Activated CD8-positive, alpha-beta T cell treated with anti-CD3 and anti-CD28 coated beads, Interleukin-2, amount 10 ng/mL, durations not matched to agents 7 days and 5 days (primary cell): ENCODE measurements at regions not wholly inside any gene's neighbourhood (a gene's known extent, or its start where the extent isn't known, plus 50 kb on each side); places are given as distances from the start of the nearest gene placed in this dataset.
"Not testable (repeated sequence)": the region's sequence is repeated elsewhere in the genome, so short reads cannot be mapped to it uniquely, and the experiment has no call there.

ENCODE experiments used
- ATAC-seq: fragments of 150-1000 bp; cut with Tn5 transposase; one replicate; pipeline ENCODE4 v1.10.0; 2021; ENCODE audit warnings: moderate library complexity
- CTCF ChIA-PET: fragments of 350-600 bp; sonication (Branson Sonifier 250); formaldehyde crosslinking; loops from one replicate; lab custom pipeline; 2021; ENCODE audit warnings: antibody characterized with exemption; lab: Charles Lee
- POLR2A ChIA-PET: fragments of 350-600 bp; sonication (Branson Sonifier 250); formaldehyde crosslinking; loops from one replicate; lab custom pipeline; 2021; ENCODE audit warnings: antibody characterized with exemption; lab: Charles Lee
- DNase-seq: peaks from one replicate; pipeline ENCODE4 v3.0.0-alpha.2; 2020
- H3K27ac Mint-ChIP-seq: one replicate; pipeline ENCODE4 v1.8.0; 2021; ENCODE audit warnings: mild to moderate bottlenecking, mixed read lengths
- H3K27me3 Mint-ChIP-seq: one replicate; pipeline ENCODE4 v1.8.0; 2021; ENCODE audit warnings: low read depth, mixed read lengths
- H3K36me3 Mint-ChIP-seq: one replicate; pipeline ENCODE4 v1.8.0; 2021; ENCODE audit warnings: low read depth, mixed read lengths
- H3K4me1 Mint-ChIP-seq: one replicate; pipeline ENCODE4 v1.8.0; 2021; ENCODE audit warnings: low read depth, mixed read lengths
- H3K4me3 Mint-ChIP-seq: one replicate; pipeline ENCODE4 v1.8.0; 2021; ENCODE audit warnings: mild to moderate bottlenecking, mixed read lengths
- H3K9me3 Mint-ChIP-seq: one replicate; pipeline ENCODE4 v1.8.0; 2022; ENCODE audit warnings: mixed read lengths; ENCODE audit not compliant: insufficient read depth

DNA sequence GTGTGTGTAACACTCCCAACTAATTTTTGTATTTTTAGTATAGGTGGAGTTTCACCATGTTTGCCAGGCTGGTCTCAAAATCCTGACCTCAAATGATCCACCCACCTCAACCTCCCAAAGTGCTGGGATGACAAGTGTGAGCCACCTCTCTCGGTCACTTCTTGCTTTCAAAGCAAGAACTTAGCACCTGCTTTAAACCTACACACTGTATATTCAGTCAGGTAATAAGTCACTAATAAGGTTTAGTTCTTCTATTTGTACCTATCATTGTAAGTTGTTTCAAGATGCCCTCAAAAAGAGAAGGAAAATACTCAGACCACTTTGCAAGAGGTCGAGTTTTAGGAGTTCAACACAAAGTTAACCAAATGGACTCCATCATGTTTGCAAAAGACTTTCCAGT is 431.3 kb downstream of the MRPL39 start:
- H3K36me3 Mint-ChIP-seq, result no peaks in the 10 kb centered on the region
- H3K27me3 Mint-ChIP-seq, result no peaks in the 10 kb centered on the region
- no peaks in the 10 kb centered on the region for H3K4me1 Mint-ChIP-seq
- CTCF ChIA-PET, result no interaction called here
- H3K4me3 Mint-ChIP-seq, result no peak overlapping the region
- POLR2A ChIA-PET, result interaction anchor here (0.5 kb wide), 1 partner anchor 14 kb away, joined by 3 read pairs; no protein-coding TSS in a partner anchor
- H3K27ac Mint-ChIP-seq, result no peak overlapping the region
- no peak for ATAC-seq
- no peaks in the 10 kb centered on the region for H3K9me3 Mint-ChIP-seq
- no peak for DNase-seq

DNA sequence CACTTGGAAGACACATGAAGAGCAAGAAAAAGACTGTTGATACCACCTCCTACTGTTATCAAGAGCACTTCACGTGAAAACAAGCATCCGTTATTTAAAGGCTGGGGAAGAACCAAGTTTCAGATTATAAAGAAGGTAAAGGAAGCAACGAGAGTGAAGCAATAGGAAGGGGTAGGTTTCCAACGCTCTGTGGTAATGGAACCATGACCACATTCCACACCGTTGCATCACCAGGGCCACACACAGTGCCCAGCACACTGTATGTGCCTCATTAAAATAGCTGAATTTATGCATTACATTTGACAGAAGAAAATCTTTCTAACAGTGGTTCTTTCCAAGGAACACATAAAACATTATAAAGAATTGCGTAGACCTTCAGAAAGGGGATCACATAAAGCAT is 435.8 kb downstream of the MRPL39 start:
- DNase-seq (no peak), ATAC-seq (no peak)
- Mint-ChIP-seq H3K9me3 (peaks cover 19% of the 10 kb centered on the region), H3K4me3 (no peak overlapping the region), H3K4me1 (no peaks in the 10 kb centered on the region), H3K36me3 (no peaks in the 10 kb centered on the region), H3K27me3 (no peaks in the 10 kb centered on the region), H3K27ac (no peak overlapping the region)
- ChIA-PET POLR2A (no interaction called here), CTCF (no interaction called here)

DNA sequence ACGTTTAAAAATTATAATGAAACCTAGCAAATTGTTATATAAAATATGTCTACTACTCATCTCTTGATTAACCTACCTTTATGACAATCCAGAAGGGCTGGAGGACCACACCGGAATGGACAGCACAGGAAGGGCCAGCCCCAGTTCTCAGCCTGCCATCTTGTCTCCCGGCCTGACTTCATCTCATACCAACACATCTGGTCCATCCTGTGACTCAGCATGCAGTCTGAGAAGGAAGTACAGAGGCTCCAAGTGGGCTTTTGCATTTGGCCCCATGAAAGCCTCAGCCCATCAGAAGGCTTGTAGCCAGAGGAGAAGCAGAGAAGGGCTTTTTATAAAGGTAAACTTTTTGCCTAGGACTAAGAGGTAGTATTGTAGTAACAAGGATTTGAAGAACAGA is 436.6 kb downstream of the MRPL39 start:
- POLR2A ChIA-PET, result no interaction called here
- H3K4me3 Mint-ChIP-seq, result no peak overlapping the region

DNA sequence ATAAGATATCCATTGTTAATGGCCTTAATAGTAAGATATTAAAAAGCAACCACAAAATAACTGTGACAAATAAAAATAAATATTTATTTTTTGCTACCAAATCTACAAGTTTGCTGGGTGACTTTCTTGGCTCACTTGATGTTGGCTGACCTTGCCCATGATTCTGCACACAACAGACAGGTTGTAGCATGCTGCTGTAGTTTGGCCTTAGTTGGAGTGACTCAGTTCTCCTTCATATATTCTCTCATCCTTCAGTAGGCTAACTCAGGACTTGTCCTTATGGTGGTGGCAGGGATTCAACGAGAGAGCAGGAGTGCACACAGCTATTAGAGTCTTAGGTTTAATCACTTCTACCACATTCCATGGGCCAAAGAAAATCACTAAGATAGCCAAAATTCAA is 437.9 kb downstream of the MRPL39 start:
- POLR2A ChIA-PET, result no interaction called here
- no peak for ATAC-seq

More for the DNA sequence above, 436.6 kb downstream of the MRPL39 start:
- Mint-ChIP-seq H3K36me3 (no peaks in the 10 kb centered on the region), H3K4me1 (no peaks in the 10 kb centered on the region), H3K27ac (no peak overlapping the region), H3K9me3 (peaks cover 19% of the 10 kb centered on the region), H3K27me3 (no peaks in the 10 kb centered on the region)
- ATAC-seq, result no peak
- CTCF ChIA-PET, result no interaction called here
- no peak for DNase-seq

DNA sequence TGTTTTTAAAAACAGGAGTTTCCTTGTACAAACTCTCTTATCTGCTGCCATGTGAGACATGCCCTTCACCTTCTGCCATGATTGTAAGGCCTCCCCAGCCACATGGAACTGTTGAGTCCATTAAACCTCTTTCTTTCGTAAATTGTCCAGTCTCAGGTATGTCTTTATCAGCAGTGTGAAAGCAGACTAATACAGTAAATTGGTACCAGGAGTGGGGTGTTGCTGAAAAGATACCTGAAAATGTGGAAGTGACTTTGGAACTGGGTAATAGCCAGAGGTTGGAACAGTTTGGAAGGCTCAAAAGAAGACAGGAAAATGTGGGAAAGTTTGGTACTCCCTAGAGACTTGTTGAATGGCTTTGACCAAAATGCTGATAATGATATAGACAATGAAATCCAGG is 440.4 kb downstream of the MRPL39 start:
- CTCF ChIA-PET, H3K27ac Mint-ChIP-seq, H3K4me1 Mint-ChIP-seq, H3K27me3 Mint-ChIP-seq, H3K4me3 Mint-ChIP-seq, H3K36me3 Mint-ChIP-seq, DNase-seq, ATAC-seq, POLR2A ChIA-PET: not testable (repeated sequence)
- peaks cover 19% of the 10 kb centered on the region for H3K9me3 Mint-ChIP-seq

More for the DNA sequence above, 437.9 kb downstream of the MRPL39 start:
- CTCF ChIA-PET, result no interaction called here
- no peaks in the 10 kb centered on the region for H3K36me3 Mint-ChIP-seq
- no peak overlapping the region for H3K4me3 Mint-ChIP-seq
- no peak overlapping the region for H3K27ac Mint-ChIP-seq
- no peaks in the 10 kb centered on the region for H3K4me1 Mint-ChIP-seq
- no peaks in the 10 kb centered on the region for H3K27me3 Mint-ChIP-seq
- no peak for DNase-seq
- H3K9me3 Mint-ChIP-seq, result peaks cover 19% of the 10 kb centered on the region

DNA sequence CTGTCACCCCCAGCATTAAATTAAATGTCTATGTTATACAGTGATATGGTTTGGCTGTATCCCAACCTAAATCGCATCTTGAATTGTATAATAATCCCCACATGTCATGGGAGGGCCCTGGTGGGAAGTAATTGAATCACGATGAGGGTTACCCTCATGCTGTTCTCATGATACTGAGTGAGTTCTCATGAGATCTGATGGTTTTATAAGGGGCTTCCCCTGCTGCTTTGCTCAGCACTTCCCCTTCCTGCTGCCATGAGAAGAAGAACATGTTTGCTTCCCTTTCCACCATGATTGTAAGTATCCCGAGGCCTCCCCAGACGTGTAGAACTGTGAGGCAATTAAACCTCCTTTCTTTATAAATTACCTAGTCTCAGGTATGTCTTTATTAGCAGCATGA is 445.7 kb downstream of the MRPL39 start:
- no peaks in the 10 kb centered on the region for H3K36me3 Mint-ChIP-seq
- no peaks in the 10 kb centered on the region for H3K4me1 Mint-ChIP-seq
- no peaks in the 10 kb centered on the region for H3K9me3 Mint-ChIP-seq
- ChIA-PET CTCF (no interaction called here), POLR2A (no interaction called here)
- DNase-seq (no peak), ATAC-seq (no peak)
- no peak overlapping the region for H3K27ac Mint-ChIP-seq
- no peak overlapping the region for H3K4me3 Mint-ChIP-seq
- no peaks in the 10 kb centered on the region for H3K27me3 Mint-ChIP-seq

DNA sequence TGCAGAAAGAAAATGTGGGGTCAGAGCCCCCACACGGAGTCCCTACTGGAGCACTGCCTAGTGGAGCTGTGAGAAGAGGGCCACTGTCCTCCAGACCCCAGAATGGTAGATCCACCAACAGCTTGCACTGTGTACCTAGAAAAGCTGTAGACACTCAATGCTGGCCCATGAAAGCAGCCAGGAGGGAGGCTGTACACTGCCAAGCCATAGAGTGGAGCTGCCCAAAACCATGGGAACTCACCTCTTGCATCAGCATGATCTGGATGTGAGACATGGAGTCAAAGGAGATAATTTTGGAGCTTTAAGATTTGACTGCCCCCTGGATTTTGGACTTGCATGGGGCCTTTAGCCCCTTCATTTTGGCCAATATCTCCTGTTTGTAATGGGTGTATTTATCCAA is 452.3 kb downstream of the MRPL39 start:
- H3K27me3 Mint-ChIP-seq, H3K4me1 Mint-ChIP-seq, DNase-seq, H3K4me3 Mint-ChIP-seq, H3K27ac Mint-ChIP-seq, CTCF ChIA-PET, ATAC-seq, H3K36me3 Mint-ChIP-seq, H3K9me3 Mint-ChIP-seq, POLR2A ChIA-PET: not testable (repeated sequence)

DNA sequence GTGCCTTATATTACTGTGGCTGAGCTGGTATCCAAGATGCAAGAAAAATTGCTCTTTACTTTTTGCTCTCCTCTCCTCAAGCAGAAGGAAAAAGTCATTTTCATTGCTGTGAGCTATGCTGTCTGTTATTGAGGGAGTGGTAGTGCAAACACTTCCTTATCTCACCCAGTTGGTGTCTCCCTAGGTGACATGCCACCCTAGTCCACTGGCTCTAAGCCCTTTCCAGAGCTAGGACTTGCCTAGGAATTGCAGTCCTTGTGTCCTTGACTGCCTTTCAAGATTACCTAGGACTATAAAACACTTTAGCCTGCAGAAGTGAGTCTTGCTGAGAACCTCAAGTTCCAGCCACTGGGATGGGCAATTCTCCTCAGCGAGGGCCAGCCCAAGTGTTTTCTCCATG is 458.3 kb downstream of the MRPL39 start:
- Mint-ChIP-seq H3K27me3 (no peaks in the 10 kb centered on the region), H3K4me3 (no peak overlapping the region), H3K27ac (no peak overlapping the region), H3K9me3 (no peaks in the 10 kb centered on the region), H3K36me3 (no peaks in the 10 kb centered on the region), H3K4me1 (no peaks in the 10 kb centered on the region)
- CTCF ChIA-PET, result no interaction called here
- POLR2A ChIA-PET, result no interaction called here
- no peak for DNase-seq
- no peak for ATAC-seq

DNA sequence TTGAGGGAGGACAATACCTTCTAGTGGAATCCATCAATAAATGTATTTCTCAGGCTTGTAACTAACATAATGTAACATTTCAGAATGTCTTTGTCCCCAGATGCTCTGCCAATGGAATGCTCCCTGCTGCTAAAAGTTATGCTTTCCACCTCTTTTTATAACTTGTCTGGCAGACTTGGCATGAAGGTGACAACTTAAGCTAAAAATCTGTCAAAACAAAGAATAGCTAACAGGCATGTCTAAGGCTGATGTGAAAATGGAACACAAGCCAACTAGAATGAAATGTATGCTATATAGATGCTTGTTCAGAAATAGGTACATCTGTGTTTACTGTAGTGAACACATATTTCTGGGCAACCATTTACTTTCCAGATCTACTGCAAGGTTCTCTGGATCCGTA is 467.9 kb downstream of the MRPL39 start:
- Mint-ChIP-seq H3K27ac (no peak overlapping the region), H3K36me3 (no peaks in the 10 kb centered on the region), H3K4me1 (no peaks in the 10 kb centered on the region), H3K27me3 (no peaks in the 10 kb centered on the region), H3K4me3 (no peak overlapping the region), H3K9me3 (no peaks in the 10 kb centered on the region)
- POLR2A ChIA-PET, result no interaction called here
- CTCF ChIA-PET, result no interaction called here
- ATAC-seq (no peak), DNase-seq (no peak)

DNA sequence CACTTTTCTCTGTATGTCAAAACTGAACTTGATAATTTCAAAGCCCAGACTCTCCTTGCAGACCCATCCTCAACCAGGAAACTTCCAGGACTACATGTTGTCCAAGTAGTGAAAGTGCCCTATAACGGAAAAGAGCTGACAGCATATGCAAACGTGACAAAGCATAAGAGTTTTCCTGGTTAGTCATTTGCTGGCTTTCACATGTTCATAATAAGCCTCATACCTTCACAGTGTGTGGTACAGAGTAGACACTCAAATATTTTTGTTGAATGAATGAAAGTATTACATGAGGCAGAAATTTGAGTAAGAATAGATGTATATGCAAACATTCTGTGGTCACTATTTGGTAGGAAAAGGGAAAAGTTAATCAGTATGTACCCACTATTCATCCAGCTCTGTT is 473.3 kb downstream of the MRPL39 start:
- CTCF ChIA-PET, result no interaction called here

DNA sequence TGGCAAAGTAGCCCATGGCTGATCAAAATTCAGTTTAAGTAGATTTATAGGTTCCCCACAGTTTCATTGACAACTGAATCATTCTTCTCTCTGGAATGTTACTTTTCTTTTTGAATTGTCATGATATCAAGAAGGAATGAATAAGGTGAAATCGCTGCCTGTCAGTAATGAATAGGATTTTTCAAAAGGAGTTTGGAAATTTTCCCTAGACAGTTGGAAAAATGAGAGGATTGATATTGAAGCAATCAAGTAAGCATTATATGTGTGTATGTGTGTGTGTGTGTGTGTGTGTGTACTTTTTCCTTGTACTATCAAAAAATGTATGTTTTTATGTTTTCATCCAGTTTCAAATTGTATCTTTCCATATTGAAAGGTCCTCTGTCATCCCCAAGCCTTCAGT is 479.5 kb downstream of the MRPL39 start:
- POLR2A ChIA-PET, result no interaction called here

More for the DNA sequence above, 473.3 kb downstream of the MRPL39 start:
- DNase-seq (no peak), ATAC-seq (no peak)
- Mint-ChIP-seq H3K27ac (no peak overlapping the region), H3K27me3 (no peaks in the 10 kb centered on the region), H3K9me3 (no peaks in the 10 kb centered on the region), H3K36me3 (no peaks in the 10 kb centered on the region), H3K4me3 (no peak overlapping the region), H3K4me1 (no peaks in the 10 kb centered on the region)
- POLR2A ChIA-PET, result no interaction called here

DNA sequence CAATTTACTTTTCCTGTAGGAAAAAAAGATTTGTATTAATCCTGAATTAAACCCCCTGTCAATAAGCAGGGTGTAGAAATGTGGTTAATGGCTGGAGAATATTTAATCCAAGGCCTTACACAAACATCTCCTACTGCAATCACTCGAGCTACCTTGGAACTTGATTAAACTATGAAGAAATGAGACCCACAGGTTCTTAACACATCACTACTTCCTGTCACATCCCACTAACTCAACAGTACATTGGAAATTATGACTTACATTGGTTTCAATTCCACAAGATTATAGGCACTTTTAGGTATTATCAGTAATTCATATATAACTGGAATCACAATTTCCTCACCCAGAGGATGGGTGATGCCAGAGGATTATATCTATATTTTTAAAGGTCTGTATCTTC is 480.3 kb downstream of the MRPL39 start:
- DNase-seq (no peak), ATAC-seq (no peak)
- no peaks in the 10 kb centered on the region for H3K27me3 Mint-ChIP-seq
- no peaks in the 10 kb centered on the region for H3K4me1 Mint-ChIP-seq
- POLR2A ChIA-PET, result no interaction called here
- no peaks in the 10 kb centered on the region for H3K36me3 Mint-ChIP-seq
- CTCF ChIA-PET, result no interaction called here
- H3K4me3 Mint-ChIP-seq, result no peak overlapping the region
- H3K27ac Mint-ChIP-seq, result no peak overlapping the region
- H3K9me3 Mint-ChIP-seq, result no peaks in the 10 kb centered on the region

More for the DNA sequence above, 479.5 kb downstream of the MRPL39 start:
- H3K27me3 Mint-ChIP-seq, result no peaks in the 10 kb centered on the region
- DNase-seq (no peak), ATAC-seq (no peak)
- H3K36me3 Mint-ChIP-seq, result no peaks in the 10 kb centered on the region
- CTCF ChIA-PET, result no interaction called here
- no peak overlapping the region for H3K27ac Mint-ChIP-seq
- H3K4me1 Mint-ChIP-seq, result no peaks in the 10 kb centered on the region
- H3K4me3 Mint-ChIP-seq, result no peak overlapping the region
- no peaks in the 10 kb centered on the region for H3K9me3 Mint-ChIP-seq

DNA sequence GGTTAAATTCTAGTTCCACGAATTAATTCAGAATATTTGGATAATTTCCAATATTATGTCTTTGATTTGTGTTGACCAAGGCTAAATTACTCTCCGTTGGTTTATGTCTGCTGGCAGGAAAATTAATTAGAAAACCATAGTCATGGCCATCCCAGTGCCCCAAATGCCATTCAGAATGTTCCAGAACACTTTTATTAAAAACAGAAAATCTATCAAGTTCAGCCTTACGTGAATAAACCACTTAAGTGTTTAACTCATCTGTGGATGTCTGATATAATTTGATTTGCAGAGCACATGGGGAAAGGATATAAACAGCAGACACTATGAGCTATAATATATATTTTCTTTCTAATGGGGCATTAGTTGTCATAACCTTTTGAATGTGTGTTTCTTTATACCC is 480.7 kb downstream of the MRPL39 start:
- H3K27me3 Mint-ChIP-seq, result no peaks in the 10 kb centered on the region
- POLR2A ChIA-PET, result no interaction called here
- DNase-seq (no peak), ATAC-seq (no peak)
- H3K27ac Mint-ChIP-seq, result no peak overlapping the region
- H3K36me3 Mint-ChIP-seq, result no peaks in the 10 kb centered on the region
- H3K9me3 Mint-ChIP-seq, result no peaks in the 10 kb centered on the region
- CTCF ChIA-PET, result no interaction called here
- no peak overlapping the region for H3K4me3 Mint-ChIP-seq
- H3K4me1 Mint-ChIP-seq, result no peaks in the 10 kb centered on the region
